Skin epidermis (tissue), 12 donors: ENCODE measurements at regions not wholly inside any gene's neighbourhood (a gene's known extent, or its start where the extent isn't known, plus 50 kb on each side); places are given as distances from the start of the nearest gene placed in this dataset.

Experiments
- H3K27ac ChIP-seq, 21 experiments: fragments of 200-600 bp; sonication (generic) in 11 of 21; one replicate each; pipeline ENCODE4 v1.5.0; 2020; ENCODE audit warnings: mild to moderate bottlenecking in 3 of 21, inconsistent platforms in 2 of 21, moderate library complexity in 2 of 21
- H3K4me3 ChIP-seq, 7 experiments: fragments of 200-600 bp; sonication (generic) in 2 of 7; one replicate each; pipeline ENCODE4 v1.5.0; 2020; ENCODE audit warnings: inconsistent platforms in 2 of 7, mild to moderate bottlenecking in 2 of 7, moderate library complexity in 1 of 7

DNA sequence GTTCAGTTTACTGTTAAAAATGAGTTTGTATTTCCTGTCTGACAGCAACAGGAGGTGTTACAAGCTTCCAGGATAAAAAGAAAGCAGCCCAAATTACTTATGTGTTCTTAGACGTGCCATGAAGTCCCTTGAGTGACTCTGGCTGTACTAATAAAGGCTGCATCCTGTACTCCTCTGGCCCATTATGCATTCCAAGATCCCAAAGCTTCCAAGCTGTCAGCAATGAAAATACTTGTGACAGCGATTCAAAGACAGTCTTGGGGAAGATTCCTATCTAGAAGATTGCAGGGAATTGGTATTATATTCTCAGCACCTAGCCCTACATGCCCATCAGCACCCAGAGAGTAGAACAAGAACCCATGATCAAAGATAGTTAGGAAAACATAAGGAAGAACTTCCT is 281.6 kb upstream of the TRPC7 start:
- H3K4me3 ChIP-seq = no peak overlapping the region
- no peak overlapping the region for H3K27ac ChIP-seq

DNA sequence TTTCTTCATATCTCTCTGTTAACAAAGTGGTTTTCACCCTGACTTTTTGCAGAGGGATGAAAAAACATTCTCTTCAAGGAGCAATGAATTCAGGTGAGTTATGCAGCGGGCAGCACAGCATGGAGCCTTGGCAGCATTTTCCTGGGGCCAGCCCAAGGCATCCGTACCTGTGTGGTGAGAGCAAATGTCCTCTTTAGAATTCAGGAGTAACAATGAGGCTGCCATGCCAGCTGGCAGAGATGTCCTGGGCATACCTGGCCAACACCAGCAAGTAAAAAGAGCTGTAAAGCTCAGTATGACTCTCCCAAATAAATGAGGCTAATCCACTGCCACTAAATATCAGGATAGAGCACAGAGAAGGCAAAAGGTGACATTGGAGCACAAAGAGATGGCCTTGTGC is 277.6 kb upstream of the TRPC7 start:
- H3K4me3 ChIP-seq = no peak overlapping the region
- H3K27ac ChIP-seq = no peak overlapping the region

DNA sequence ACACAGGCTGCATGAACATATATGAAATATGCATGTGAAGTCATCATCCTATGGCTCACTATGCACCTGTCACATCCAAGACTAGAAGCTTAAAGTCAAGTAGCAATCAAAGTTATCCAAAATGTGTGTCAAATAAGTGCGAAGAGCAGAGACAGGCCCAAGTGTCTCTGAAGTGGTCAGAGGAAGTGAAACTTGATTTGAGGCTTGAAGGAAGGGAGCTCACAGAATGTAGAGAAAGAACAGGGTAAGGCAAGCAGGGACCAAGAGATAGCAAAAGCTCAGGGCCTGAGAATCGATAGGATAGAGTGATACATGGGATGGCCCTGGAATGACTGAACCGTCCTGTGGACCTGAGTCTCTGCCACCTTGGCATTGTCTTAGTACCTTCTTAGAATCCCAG is 274.3 kb upstream of the TRPC7 start:
- no peak overlapping the region for H3K27ac ChIP-seq
- no peak overlapping the region for H3K4me3 ChIP-seq

DNA sequence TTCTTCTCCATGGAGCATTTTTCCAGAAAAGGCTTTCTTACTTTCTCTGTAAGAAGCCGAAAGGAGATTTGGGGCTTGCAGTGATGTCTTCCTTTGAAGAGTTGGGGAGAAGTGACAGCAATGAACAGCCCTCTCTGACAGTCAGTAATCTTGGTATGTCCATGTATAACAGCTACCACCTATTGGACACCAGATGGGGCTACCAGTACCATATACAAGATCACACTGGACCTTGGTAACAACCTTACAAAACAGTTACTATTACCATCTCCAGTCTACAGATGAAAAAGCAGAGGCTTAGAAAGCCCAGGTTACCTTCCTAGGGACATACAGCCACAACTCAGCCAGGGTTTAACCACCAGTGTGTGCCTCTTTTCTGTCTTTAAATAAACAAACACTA is 272.7 kb upstream of the TRPC7 start:
- no peak overlapping the region for H3K27ac ChIP-seq

DNA sequence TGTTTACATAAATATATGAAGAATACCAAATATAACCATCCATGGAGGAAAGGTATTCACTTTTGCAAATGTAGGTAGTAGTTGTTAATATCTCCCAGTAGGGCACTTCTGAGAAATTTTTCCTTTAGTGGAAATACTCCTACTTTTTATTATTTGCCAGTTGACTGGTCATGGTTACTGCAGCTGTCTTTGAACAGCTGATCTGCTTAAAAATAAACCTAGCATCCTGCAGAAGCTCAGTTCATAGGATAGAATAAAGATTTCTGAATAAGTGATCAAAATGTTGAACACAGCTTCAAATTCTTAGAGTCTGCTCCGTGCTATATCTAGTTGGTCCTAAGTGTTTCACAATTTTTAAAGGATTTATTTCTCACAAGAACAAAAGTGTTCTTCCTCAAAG is 270.7 kb upstream of the TRPC7 start:
- Histone ChIP-seq H3K27ac (no peak overlapping the region), H3K4me3 (no peak overlapping the region)

More for the DNA sequence above, 272.7 kb upstream of the TRPC7 start:
- H3K4me3 ChIP-seq = no peak overlapping the region

DNA sequence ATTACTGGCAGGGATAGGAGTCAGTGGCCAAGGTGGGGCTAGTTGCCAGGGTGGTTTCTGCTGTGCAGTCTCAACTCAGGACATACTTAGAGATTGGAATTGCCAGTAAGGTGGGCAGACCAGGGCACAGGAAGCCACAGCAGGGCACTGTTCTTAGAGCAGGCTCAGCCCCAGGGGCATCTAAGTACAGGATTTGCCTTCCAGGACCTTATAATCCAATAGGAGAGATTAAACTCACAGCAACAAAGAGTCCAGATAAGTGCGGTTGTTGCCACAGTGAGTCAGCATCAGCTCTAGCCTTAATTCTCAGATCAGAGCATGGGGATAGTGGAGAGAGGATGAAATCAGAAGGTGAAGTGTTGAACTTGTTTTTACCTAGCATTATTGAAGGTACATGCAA is 265.8 kb upstream of the TRPC7 start:
- Histone ChIP-seq H3K4me3 (no peak overlapping the region), H3K27ac (no peak overlapping the region)

DNA sequence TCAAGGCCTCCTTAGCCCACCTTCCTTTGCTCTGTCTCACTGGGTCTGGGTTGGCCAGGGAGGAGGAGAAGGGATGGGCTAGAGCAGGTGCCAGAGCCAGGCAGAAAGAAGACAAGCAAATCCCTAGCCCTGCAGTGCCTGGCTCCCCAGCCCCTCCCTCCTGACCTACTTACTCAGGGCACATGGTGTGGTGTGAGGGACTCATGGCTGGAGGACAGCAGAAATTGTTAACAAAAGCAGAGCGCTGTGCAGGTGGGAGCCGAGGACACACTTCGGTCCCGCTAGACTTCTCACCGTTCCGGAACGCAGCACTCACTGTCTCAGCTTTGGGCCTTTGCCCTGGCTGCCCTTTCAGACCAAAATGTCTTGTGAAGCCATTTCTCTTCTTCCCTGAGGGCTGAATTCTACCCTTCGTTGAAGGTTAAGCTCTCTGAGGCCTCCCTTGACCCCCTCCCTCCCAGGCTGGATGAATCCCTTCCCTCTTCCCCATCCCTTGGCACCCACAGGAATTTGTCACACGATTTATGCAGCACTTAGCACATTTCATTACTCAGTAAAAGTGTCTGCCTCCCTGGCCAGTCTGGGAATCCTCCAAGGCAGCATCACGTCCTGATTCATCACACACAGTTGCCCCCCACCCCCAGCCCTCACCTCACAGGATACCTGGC is 263.9 kb upstream of the TRPC7 start:
- no peak overlapping the region for H3K4me3 ChIP-seq
- H3K27ac ChIP-seq = no peak overlapping the region

DNA sequence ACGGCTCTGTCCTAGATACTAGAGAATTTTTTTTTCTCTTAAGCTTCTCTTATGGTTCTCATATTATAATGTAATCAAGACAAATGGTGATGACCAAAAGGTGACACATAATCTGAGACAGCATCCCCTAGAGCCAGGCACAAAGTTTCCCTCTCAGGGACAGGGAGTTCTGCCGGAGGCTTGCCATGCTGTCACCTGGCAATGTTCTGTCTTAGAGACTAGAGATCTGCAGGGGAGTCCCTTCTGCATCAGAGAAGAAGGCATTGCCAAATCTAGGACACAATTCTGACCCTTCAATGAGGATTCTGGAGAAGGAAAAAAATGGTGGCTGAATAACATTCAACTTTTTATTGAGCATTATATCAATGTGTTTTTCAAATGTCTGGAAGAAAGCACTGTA is 261.2 kb upstream of the TRPC7 start:
- H3K4me3 ChIP-seq = no peak overlapping the region
- H3K27ac ChIP-seq = no peak overlapping the region

DNA sequence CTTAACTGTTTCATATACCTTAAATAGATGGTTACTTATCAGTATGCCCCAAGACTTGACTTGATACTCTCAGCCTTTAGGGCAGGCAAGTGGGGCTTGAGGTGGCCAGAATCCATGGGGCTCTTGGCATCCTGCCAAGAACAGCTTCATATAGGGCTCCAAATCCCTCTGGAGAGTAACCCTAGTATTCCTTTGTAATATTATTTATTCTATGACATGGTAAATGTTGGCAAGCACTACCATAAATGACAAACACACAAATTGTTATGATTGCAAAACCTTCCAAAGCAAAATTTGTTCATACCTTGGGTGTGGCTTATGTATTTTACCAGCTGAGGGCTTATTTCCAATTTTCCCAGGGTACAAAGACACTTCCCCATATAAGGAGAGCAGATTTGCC is 257.4 kb upstream of the TRPC7 start:
- Histone ChIP-seq H3K4me3 (no peak overlapping the region), H3K27ac (no peak overlapping the region)

DNA sequence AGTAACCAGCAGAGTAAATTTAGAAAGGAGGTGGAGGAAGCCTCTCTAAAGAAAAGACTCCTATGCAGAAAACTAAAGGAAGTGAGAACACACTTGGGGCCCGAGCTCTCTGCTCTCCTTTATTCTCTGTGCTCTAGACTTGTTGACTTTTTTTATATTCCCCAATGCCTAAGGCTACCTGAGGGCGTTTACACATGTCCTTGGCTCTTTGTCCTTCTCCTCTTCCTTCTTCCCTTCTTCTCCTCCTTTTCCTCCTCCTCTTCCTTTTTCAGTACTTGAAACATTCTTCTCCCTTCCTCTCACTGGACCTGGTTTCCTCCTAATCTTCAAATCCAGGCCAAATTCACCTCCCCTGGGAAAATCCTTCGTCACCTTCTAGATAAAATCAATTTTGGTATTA is 256.4 kb upstream of the TRPC7 start:
- no peak overlapping the region for H3K4me3 ChIP-seq
- no peak overlapping the region for H3K27ac ChIP-seq

DNA sequence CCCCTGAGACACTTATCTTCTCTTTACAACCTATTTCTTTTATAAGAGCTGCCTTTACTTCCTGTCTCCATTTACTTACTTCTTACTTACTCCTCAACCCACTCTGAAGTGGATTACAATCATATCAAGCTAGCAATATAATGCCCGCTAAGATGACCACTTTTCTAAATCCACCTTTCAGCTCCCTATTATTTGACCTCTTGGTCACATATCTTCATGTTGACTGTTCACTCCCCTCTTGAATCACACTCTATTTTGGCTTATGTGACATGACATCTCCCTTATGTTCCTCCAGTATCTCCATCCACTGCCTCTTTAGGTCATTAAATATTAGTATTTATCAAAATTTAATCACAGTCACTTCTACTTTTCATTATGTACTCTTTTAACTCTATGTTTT is 255.3 kb upstream of the TRPC7 start:
- Histone ChIP-seq H3K27ac (no peak overlapping the region), H3K4me3 (no peak overlapping the region)

DNA sequence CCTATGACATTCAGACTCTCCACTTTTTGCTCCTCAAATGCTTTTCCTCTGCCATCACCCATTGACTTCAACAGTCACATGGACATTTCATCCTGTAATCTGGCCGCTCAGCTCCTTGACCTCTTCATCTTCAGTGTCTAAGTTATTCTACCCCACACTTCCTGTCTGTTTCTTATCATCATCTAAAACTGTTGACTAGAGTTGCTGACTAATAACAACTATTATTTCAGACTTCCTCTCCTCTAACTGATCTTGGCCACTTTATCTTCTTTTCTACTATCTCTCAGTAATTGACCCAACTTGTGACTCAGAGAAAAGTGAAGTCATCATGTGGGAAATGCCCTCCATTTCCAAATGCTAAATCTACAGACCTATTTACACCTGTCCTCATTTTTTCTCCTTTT is 254.7 kb upstream of the TRPC7 start:
- H3K4me3 ChIP-seq = no peak overlapping the region
- no peak overlapping the region for H3K27ac ChIP-seq

DNA sequence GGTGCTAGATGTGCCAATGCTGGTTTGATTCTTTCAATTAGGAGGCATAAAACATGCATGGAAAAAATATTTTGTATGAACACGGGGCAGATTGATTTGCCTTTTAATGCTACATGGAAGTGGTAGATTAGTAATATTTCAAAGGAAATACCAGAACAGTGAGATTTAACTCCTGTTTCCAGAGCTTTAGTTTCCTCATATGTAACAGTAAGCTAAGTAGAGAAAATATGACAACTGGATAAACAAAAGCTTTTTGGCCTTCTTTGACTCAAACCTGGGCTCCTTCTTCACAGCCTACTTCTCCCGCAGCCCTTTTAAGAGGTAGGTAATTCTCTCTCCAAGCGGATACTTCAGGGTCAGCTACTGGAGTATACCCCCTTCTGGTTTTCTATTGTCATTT is 254.2 kb upstream of the TRPC7 start:
- H3K4me3 ChIP-seq = no peak overlapping the region
- H3K27ac ChIP-seq = no peak overlapping the region

DNA sequence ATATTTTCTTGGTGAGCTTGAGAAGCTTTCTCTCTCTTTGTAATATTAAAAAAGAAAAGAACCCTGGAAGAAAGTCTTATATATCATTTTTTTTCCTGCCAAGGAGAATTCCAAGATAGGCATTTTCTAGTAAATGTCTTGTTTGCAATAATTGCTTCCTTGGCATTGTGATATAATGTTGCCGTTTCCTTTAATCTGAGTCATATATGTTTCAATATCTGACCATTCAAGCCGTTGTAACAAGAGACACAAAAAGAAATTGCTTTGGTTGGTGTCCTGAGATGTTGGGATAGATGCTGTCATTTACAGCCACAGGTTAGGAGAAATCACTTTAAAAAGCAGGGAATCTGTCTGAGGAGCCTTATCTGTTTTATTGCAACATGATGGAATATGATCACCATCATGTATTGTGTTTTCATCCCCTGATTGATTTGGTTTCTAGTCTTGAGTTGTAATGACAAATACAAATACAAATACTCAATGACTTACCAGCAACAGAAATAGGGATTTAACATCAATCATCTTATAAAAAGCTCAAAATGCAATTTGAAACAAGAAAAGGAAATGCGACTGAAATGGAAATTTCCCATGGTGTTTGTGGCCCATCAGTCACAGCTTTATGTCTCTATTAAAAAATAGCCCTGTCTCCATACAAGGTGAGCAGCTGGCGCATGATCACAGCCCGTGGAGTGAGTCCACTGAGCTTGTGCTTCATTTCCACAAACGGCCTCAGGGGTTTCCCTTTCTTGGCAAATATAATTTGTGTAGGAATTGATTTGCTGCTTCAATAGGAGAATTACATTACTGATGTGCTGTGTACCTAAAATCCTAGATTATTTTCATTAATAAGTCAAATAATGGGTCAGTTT is 250.1 kb upstream of the TRPC7 start:
- Histone ChIP-seq H3K27ac (no peak overlapping the region), H3K4me3 (no peak overlapping the region)

DNA sequence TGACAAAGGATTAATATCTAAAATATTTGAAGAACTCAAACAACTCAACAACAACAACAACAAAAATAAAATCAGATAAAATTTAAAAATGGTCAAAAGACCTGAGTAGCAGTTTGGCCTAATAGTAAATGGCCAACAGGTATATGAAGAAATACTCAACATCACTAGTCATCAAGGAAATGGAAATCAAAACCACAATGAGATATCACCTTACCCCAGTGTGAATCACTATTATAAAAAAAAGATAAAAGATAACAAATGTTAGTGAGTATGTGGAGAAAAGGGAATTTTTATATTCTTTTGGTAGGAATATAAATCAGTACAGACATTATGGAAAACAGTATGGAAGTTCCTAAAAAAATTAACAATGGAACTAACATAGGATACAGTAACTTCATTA is 247.9 kb upstream of the TRPC7 start:
- Histone ChIP-seq H3K4me3 (no peak overlapping the region), H3K27ac (no peak overlapping the region)

DNA sequence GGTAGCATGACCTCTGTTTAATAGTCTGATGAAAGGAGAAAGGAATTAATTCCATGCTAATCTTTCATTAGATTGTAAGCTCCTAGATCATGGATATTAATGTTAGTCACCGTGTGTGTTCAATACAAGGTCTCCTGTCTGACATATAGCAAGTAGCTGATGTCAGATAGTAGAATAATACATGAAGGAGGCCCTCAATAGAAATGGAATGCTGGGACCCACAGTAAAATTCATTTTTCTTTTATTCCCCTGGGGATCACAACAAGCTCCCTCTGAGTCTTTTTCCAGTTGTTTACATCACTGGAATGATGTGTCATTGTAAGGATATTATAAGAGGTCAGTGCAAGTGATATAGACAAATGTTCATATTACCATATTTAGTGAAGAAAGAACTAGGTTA is 240.3 kb upstream of the TRPC7 start:
- Histone ChIP-seq H3K4me3 (no peak overlapping the region), H3K27ac (no peak overlapping the region)

DNA sequence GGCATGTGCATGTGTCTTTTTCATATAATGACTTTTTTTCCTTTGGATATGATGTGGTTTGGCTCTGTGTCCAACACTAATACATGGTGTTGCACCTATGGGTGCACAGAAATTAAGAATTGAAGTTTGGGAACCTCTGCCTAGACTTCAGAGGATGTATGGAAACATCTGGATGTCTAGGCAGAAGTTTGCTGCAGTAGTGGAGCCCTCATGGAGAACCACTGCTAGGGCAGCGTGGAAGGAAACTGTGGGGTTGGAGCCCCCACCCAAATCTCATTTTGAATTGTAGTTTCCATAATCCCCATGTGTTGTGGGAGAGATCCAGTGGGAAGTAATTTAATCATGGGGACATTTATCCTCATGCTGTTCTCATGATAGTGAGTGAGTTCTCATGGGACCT is 235.0 kb upstream of the TRPC7 start:
- no peak overlapping the region for H3K27ac ChIP-seq
- no peak overlapping the region for H3K4me3 ChIP-seq

DNA sequence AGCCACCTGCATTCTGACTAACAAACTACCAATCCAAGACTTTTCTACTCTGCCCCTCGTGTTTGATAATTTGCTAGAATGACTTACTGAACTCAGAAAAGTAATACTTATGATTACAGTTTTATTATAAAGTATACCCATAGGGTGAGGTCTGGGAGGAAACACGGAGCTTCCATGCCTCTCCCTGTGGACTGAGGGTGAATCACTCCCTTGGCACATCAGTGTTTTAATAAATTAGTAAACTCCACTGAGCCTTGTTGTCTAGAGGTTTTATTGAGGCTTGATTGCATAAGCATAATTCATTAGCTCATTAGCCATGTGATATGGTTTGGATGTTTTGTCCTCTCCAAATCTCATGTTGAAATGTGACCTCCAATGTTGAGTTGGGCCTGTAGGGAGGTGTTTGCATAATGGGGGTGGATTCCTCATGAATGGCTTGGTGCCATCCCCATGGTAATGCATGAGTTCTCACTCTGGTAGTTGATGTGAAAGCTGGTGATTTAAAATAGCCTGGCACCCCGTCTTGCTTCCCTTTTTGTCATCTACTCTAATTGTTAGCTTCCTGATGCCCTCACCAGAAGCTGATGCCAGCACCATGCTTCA is 233.6 kb upstream of the TRPC7 start:
- H3K4me3 ChIP-seq = no peak overlapping the region
- no peak overlapping the region for H3K27ac ChIP-seq

DNA sequence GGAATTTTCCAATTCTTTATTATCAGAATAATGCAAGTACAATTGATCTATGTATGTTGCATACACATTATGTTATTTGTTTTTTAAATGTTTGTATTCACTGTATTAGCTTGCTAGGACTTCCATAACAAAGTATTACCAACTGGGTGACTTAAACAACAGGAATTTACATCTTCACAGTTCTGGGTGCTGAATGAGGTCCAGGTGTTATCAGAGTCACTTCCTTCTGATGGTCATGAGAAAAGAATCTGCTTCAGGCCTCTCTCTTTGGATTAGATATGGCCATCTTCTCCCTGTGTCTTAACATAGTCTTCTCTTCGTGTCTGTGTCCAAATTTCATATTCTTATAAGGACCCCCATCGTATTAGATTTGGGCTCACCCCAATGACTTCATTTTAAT is 229.1 kb upstream of the TRPC7 start:
- H3K27ac ChIP-seq = no peak overlapping the region

DNA sequence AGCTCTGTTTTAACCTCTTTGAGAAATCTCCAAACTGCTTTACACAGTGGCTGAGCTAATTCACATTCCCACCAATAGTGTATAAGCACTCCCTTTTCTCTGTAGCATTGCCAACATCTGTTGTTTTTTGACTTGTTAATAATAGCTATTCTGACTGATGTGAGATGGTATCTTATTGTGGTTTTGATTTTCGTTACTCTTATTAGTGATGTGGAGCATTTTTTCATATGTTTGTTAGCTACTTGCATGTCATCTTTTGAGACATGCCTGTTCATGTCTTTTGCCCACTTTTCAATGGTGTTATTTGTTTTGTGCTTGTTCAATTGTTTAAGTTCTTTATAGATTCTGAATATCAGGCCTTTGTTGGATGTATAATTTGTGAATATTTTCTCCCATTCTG is 225.2 kb upstream of the TRPC7 start:
- H3K4me3 ChIP-seq = no peak overlapping the region

More for the DNA sequence above, 229.1 kb upstream of the TRPC7 start:
- no peak overlapping the region for H3K4me3 ChIP-seq

DNA sequence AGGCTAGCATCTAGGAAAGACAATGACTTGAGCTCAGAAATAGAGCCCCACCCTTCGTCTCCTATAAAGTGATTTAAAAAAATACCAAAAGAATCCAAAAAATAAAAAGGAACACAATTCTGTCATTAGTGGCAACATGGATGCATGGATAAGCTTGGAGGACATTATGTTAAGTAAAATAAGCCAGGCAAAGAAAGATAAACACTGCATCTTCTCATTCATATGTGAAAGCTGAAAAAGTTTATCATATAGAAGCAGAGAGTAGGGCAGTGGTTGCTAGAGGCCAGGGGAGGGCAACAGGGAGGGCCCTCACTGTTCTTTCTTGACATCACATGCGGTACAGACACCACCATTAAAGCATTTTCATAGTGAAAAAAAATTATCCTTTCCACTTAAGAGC is 220.9 kb upstream of the TRPC7 start:
- Histone ChIP-seq H3K4me3 (no peak overlapping the region), H3K27ac (no peak overlapping the region)

More for the DNA sequence above, 225.2 kb upstream of the TRPC7 start:
- H3K27ac ChIP-seq = no peak overlapping the region
